Activated CD4-positive, alpha-beta memory T cell treated with anti-CD3 and anti-CD28 coated beads for 36 hours (primary cell): ENCODE measurements at regions not wholly inside any gene's neighbourhood (a gene's known extent, or its start where the extent isn't known, plus 50 kb on each side); places are given as distances from the start of the nearest gene placed in this dataset.

ENCODE experiments used
- CTCF ChIA-PET: fragments of 350-600 bp; sonication (Branson Sonifier 250); formaldehyde crosslinking; loops from one replicate; lab custom pipeline; 2021; ENCODE audit warnings: antibody characterized with exemption, inconsistent platforms; lab: Charles Lee
- POLR2A ChIA-PET: fragments of 350-600 bp; sonication (Branson Sonifier 250); formaldehyde crosslinking; loops from one replicate; lab custom pipeline; 2021; ENCODE audit warnings: antibody characterized with exemption; lab: Charles Lee
- DNase-seq: peaks from one replicate; pipeline ENCODE4 v3.0.0-alpha.2; 2020
- H3K27ac Mint-ChIP-seq: one replicate; pipeline ENCODE4 v1.8.0; 2021; ENCODE audit warnings: mixed read lengths
- H3K27me3 Mint-ChIP-seq: one replicate; pipeline ENCODE4 v1.8.0; 2021; ENCODE audit warnings: mixed read lengths
- H3K36me3 Mint-ChIP-seq: one replicate; pipeline ENCODE4 v1.8.0; 2021; ENCODE audit warnings: mixed read lengths
- H3K4me1 Mint-ChIP-seq: one replicate; pipeline ENCODE4 v1.8.0; 2021; ENCODE audit warnings: low read depth, mixed read lengths
- H3K4me3 Mint-ChIP-seq: one replicate; pipeline ENCODE4 v1.8.0; 2021; ENCODE audit warnings: mild to moderate bottlenecking, mixed read lengths
- H3K9me3 Mint-ChIP-seq: one replicate; pipeline ENCODE4 v1.8.0; 2021; ENCODE audit warnings: mixed read lengths
- intact Hi-C: fragments of 100-400 bp; cut with micrococcal nuclease; formaldehyde crosslinking; loops from one replicate; pipeline ENCODE4 v1.15.1; 2023

DNA sequence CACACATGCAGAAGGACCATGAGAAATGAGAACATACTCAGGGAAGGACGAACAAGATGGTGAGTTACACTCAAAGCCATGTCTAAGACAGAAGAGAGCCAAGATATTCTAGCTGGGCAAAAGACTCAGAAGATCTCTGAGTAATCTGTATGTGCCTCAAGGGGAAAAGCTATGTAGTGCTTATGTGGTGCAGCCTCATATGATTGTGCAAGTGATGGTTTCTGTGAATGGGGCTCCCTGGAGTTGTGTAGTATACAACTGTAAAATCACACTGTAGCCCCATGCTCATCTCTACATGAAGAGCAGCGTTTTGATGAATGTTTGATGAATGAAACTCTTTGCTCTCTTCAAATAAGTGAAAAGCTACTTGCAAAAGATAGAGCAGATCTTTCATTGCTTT, 57.5 kb downstream of the OSR1 start:
- no peak overlapping the region for H3K4me3 Mint-ChIP-seq
- intact Hi-C loops = no loop called here
- CTCF ChIA-PET = no interaction called here
- DNase-seq = no peak
- H3K4me1 Mint-ChIP-seq = no peaks in the 10 kb centered on the region
- no peaks in the 10 kb centered on the region for H3K27me3 Mint-ChIP-seq
- H3K9me3 Mint-ChIP-seq = no peaks in the 10 kb centered on the region
- POLR2A ChIA-PET = no interaction called here
- H3K27ac Mint-ChIP-seq = no peak overlapping the region
- peaks cover 4% of the 10 kb centered on the region for H3K36me3 Mint-ChIP-seq

DNA sequence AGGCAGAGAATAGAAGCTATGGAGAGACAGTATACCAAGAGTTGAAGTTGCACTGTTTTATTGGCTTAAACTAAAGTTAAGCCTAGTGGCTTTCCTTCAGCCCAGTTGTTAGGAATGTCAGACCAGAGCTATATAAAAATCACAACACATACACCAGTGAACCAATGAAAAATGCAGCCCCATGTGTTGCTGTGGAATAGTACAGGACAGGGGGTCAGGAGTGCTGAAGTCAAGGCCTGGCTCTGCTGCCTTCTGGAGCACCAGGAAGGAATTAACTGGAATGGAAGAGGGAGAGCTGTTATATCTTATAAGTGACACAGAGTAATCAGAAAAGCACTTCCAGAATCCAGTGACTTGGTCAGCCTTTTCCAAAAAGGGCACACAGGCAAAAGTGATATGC, 58.9 kb downstream of the OSR1 start:
- CTCF ChIA-PET = no interaction called here
- no peaks in the 10 kb centered on the region for H3K36me3 Mint-ChIP-seq
- no peaks in the 10 kb centered on the region for H3K27me3 Mint-ChIP-seq
- intact Hi-C loops = no loop called here
- H3K9me3 Mint-ChIP-seq = no peaks in the 10 kb centered on the region
- POLR2A ChIA-PET = no interaction called here
- H3K4me1 Mint-ChIP-seq = no peaks in the 10 kb centered on the region
- no peak for DNase-seq
- H3K4me3 Mint-ChIP-seq = no peak overlapping the region
- no peak overlapping the region for H3K27ac Mint-ChIP-seq

DNA sequence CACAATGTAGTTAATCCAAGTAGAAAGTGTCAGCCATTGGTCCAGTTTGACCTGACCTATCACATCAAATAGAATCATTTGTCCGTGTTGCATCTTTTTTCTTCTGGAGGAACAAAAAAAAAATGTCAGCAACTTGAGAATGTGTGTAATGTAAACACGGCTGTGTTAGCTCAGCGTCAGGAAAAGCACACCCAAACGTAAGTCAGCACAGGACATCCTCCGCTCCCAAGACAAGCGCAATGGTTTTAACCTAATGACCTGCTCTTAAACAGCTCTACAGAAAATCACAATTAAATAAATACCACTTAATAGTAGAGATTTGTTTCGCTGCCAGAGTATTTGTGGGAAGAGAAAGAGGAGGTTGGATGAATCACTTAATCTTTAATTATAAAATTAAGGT, 59.4 kb downstream of the OSR1 start:
- Mint-ChIP-seq H3K4me1 (no peaks in the 10 kb centered on the region), H3K9me3 (no peaks in the 10 kb centered on the region), H3K4me3 (no peak overlapping the region), H3K27ac (no peak overlapping the region), H3K36me3 (no peaks in the 10 kb centered on the region), H3K27me3 (no peaks in the 10 kb centered on the region)
- no peak for DNase-seq
- intact Hi-C loops = no loop called here
- ChIA-PET POLR2A (no interaction called here), CTCF (no interaction called here)

DNA sequence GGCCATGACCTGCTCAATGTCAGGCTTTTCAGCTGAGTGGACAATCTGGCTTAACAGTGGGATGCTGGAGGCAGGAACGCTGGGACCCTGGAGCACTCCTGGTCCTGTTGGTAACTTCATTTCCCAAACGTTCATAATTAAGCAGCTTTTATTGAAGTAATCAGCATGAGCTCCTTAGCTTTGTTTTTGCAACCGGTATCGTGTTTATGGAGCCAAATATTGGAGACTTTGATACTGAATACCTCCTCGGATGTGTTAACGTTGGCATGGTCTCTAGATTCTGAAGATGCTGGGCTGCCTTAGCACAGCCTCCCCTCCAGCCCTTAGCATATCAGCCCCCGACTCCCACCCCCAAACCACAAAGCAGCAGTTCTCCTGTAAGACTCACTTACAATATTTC, 60.7 kb downstream of the OSR1 start:
- H3K4me3 Mint-ChIP-seq = no peak overlapping the region
- H3K36me3 Mint-ChIP-seq = no peaks in the 10 kb centered on the region
- no peaks in the 10 kb centered on the region for H3K4me1 Mint-ChIP-seq
- DNase-seq = no peak
- H3K27me3 Mint-ChIP-seq = no peaks in the 10 kb centered on the region
- POLR2A ChIA-PET = no interaction called here
- H3K27ac Mint-ChIP-seq = no peak overlapping the region
- CTCF ChIA-PET = no interaction called here
- H3K9me3 Mint-ChIP-seq = no peaks in the 10 kb centered on the region
- intact Hi-C loops = no loop called here

DNA sequence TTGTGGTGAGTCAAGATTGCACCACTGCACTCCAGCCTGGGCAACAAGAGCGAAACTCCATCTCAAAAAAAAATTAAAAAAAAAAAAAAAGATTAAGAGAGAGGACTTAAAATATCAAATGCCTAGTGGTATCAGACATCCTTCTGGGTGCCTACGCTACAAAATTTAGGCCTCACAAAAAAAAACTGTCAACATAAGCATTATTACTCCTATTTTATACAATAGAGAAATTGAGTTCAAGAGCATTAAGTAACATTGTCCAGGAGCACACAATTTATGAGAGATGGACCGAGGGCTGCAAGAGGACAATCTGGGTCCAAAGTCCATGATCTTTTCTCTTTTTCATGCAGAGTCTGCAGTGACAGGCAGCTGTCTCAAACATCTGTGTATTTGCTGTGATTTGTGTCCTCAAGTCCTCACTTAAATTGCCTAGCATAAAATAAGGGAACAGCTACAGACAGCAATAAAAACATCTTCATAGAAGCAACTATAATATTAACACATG, 62.4 kb downstream of the OSR1 start:
- no peaks in the 10 kb centered on the region for H3K36me3 Mint-ChIP-seq
- intact Hi-C loops = no loop called here
- H3K27me3 Mint-ChIP-seq = no peaks in the 10 kb centered on the region
- DNase-seq = no peak
- H3K4me3 Mint-ChIP-seq = no peak overlapping the region
- ChIA-PET CTCF (interaction anchor here (0.7 kb wide), 1 partner anchor 773 kb away, joined by 3 read pairs; no protein-coding TSS in a partner anchor), POLR2A (no interaction called here)
- H3K27ac Mint-ChIP-seq = no peak overlapping the region
- no peaks in the 10 kb centered on the region for H3K9me3 Mint-ChIP-seq
- H3K4me1 Mint-ChIP-seq = peaks cover 6% of the 10 kb centered on the region

DNA sequence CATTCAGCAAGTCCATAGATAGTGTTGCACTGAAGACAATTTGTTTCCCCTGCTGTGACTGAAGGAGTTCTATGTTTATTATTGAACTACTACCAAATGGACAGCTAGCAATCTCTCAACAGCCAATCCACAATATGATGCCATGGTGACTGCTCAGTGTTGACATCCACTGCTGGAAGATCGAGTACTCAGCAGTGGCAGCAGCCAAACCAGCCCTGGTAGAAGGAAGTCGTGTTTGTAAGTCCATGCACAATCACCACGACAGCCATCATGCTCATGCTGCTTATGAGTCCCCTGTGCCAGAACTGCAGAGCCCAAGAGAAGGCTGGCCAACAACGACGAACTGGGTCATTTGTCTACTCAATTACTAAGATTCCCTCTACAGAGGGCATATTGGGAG, 66.4 kb downstream of the OSR1 start:
- H3K4me1 Mint-ChIP-seq = peaks cover 6% of the 10 kb centered on the region
- no peak overlapping the region for H3K4me3 Mint-ChIP-seq
- ChIA-PET POLR2A (no interaction called here), CTCF (no interaction called here)
- no peaks in the 10 kb centered on the region for H3K36me3 Mint-ChIP-seq
- no peak for DNase-seq
- H3K27ac Mint-ChIP-seq = no peak overlapping the region
- no peaks in the 10 kb centered on the region for H3K9me3 Mint-ChIP-seq
- intact Hi-C loops = no loop called here
- H3K27me3 Mint-ChIP-seq = no peaks in the 10 kb centered on the region

DNA sequence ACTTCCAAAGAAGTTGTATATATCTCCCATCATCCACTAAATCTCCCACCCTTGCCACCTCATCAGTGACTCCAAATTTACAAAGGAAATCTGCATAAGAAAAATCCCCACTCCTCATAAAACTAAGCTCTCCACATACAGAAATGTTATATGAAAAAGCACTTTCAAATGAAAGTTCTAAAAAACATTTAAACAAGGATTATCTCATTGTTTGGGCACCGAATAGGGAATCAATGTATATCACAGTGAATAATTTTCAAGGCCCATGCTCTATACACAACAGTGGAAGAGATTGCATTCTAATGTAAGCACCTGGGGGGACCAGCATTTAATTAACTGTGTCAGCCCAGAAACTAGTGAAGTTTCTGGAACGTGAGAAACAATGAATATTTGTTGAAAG, 70.1 kb downstream of the OSR1 start:
- Mint-ChIP-seq H3K27ac (no peak overlapping the region), H3K27me3 (no peaks in the 10 kb centered on the region), H3K4me1 (peaks cover 6% of the 10 kb centered on the region), H3K36me3 (no peaks in the 10 kb centered on the region), H3K4me3 (no peak overlapping the region), H3K9me3 (no peaks in the 10 kb centered on the region)
- POLR2A ChIA-PET = no interaction called here
- DNase-seq = no peak
- intact Hi-C loops = no loop called here
- CTCF ChIA-PET = no interaction called here

DNA sequence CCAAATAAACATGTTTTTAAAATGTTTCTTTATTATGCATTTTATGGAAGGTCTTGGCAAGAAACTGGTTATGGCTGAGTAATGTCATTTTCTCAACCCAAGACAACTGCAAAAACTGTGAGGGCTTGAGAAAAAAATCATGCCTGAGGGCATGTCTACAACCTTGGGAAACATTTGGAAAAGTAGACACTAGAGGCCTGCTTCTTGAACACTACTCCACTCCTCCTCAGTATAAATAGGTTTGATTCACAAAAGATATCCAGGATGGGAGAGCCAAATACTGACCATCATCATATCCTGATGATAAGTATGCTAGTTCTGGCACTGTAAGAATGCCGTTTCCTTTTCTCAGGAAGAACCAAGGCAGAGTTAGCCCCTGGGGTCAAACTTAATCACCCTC, 71.1 kb downstream of the OSR1 start:
- DNase-seq = no peak
- POLR2A ChIA-PET = no interaction called here
- CTCF ChIA-PET = no interaction called here
- Mint-ChIP-seq H3K27ac (no peak overlapping the region), H3K4me1 (peaks cover 5% of the 10 kb centered on the region), H3K27me3 (peaks cover 2% of the 10 kb centered on the region), H3K4me3 (no peak overlapping the region), H3K36me3 (peaks cover 3% of the 10 kb centered on the region), H3K9me3 (no peaks in the 10 kb centered on the region)
- intact Hi-C loops = no loop called here

DNA sequence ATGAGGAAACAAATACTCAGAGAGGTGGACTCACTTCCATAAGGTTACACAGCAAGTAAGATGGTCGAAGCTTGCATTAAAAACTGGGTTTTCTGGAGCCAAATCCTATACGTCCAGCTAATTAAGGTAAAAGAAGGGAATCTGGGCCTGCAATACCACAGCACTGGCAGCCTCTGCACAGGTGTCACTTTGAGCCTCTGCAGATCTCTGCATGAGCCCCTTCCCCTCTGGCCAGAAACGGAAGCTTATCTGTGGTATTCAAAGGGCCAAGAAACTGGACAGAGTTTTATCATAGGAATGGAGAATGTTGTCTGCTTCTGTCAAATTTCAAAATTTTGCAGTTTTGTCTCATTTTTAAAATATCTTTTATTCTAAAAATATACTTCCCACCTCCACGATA, 76.1 kb downstream of the OSR1 start:
- Mint-ChIP-seq H3K4me1 (no peaks in the 10 kb centered on the region), H3K36me3 (peaks cover 3% of the 10 kb centered on the region), H3K4me3 (no peak overlapping the region), H3K27me3 (peaks cover 5% of the 10 kb centered on the region), H3K27ac (no peak overlapping the region), H3K9me3 (peaks cover 9% of the 10 kb centered on the region)
- intact Hi-C loops = no loop called here
- no peak for DNase-seq
- POLR2A ChIA-PET = no interaction called here
- CTCF ChIA-PET = no interaction called here

DNA sequence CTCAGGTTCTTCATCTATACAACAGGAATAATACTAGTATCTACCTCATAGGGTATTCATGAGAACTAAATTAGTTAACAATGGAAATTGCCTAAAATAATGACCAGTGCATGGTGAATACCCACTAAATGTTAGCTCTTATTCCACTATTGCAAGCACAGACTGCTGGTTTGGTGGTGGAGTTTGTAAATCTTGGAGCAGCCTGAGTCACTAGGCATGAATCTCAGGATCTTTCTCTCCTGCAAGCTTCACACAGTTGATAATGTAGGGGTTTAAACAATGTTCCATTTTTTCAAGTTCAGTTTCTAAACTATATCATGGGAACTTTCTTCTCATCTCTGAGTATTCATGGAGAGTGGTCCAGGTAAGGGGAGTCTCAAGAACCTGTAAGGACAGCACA, 84.0 kb downstream of the OSR1 start:
- no peak for DNase-seq
- Mint-ChIP-seq H3K9me3 (peaks cover 9% of the 10 kb centered on the region), H3K27ac (no peak overlapping the region), H3K36me3 (no peaks in the 10 kb centered on the region), H3K4me1 (no peaks in the 10 kb centered on the region), H3K4me3 (no peak overlapping the region), H3K27me3 (no peaks in the 10 kb centered on the region)
- ChIA-PET POLR2A (no interaction called here), CTCF (no interaction called here)
- intact Hi-C loops = no loop called here

DNA sequence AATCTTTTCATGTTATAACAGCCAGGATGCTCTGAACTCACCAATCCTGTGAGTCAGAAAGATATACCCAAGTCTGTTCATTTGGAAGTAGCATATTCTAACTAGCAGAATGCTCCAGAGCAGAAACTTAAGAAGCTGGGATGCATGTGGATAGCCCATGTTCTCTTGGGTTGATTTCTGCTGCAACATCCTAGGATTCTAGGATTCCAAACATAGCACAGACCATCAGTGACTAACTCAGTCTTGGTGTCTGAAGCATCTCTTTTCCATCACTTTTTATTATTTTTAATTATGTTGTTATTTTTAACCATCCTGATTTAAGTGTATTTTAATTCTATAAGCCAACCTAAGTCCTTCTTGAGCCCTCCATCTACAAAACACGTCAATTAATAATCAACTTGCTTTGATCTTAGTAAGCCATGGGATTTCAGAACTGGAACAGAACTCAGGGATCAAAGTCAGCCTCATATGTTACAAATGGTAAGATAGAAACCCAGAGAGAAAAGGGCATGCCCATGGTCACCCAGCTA, 85.4 kb downstream of the OSR1 start:
- intact Hi-C loops = no loop called here
- no peaks in the 10 kb centered on the region for H3K36me3 Mint-ChIP-seq
- CTCF ChIA-PET = no interaction called here

DNA sequence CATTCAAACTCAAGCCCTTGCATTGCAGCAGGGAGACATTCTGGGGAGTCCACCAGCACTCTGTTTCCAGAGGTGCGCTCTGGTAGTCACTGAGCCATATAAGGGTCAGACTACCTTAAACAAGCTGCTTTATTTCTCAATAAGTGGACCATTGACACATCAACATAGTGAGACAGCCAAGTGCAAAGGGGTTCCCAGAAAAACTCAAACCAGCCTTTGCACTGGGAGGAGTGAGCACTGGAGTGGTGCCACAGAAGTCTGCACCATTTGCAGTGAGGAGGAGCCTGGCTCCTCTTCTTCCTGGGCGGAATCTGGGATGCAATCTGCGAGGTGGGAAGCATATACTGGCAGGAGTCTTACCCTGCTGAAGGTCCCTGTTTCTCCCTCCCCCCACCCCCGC, 86.4 kb downstream of the OSR1 start:
- H3K27me3 Mint-ChIP-seq = no peaks in the 10 kb centered on the region
- no peak overlapping the region for H3K4me3 Mint-ChIP-seq
- no peak overlapping the region for H3K27ac Mint-ChIP-seq
- no peaks in the 10 kb centered on the region for H3K9me3 Mint-ChIP-seq
- H3K4me1 Mint-ChIP-seq = no peaks in the 10 kb centered on the region
- ChIA-PET POLR2A (no interaction called here), CTCF (no interaction called here)
- DNase-seq = no peak
- intact Hi-C loops = no loop called here
- H3K36me3 Mint-ChIP-seq = no peaks in the 10 kb centered on the region

More for the DNA sequence above, 85.4 kb downstream of the OSR1 start:
- POLR2A ChIA-PET = no interaction called here
- Mint-ChIP-seq H3K9me3 (no peaks in the 10 kb centered on the region), H3K27ac (no peak overlapping the region), H3K4me1 (no peaks in the 10 kb centered on the region), H3K27me3 (no peaks in the 10 kb centered on the region), H3K4me3 (no peak overlapping the region)
- no peak for DNase-seq

DNA sequence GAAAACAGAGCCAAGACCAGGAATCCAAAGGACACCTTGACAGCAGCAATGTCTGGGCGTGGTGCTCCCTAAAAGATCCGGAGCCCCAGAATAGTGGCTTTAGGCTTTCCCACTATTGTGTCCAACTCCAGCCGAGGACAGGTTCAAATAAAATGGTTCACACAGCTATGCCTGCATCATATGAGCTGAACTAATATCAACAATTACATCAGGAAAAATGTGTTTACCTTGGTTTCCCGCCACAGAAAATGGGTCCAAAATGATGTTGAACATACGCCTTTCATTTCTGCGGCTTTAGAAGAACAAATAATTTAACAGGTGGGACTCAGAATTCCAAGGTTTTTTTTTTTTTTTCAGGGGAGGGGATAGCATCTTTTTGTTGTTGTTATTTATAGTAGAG, 93.6 kb downstream of the OSR1 start:
- H3K27me3 Mint-ChIP-seq = peaks cover 2% of the 10 kb centered on the region
- intact Hi-C loops = no loop called here
- POLR2A ChIA-PET = no interaction called here
- no peaks in the 10 kb centered on the region for H3K36me3 Mint-ChIP-seq
- no peaks in the 10 kb centered on the region for H3K9me3 Mint-ChIP-seq
- no peak for DNase-seq
- CTCF ChIA-PET = interaction anchor here (0.7 kb wide), 1 partner anchor 35 kb away, joined by 4 read pairs; no protein-coding TSS in a partner anchor
- no peak overlapping the region for H3K27ac Mint-ChIP-seq
- H3K4me1 Mint-ChIP-seq = no peaks in the 10 kb centered on the region
- no peak overlapping the region for H3K4me3 Mint-ChIP-seq
